Hepatocyte (in vitro differentiated cells): ENCODE measurements at regions not wholly inside any gene's neighbourhood (a gene's known extent, or its start where the extent isn't known, plus 50 kb on each side); places are given as distances from the start of the nearest gene placed in this dataset.

Source experiments
- DNase-seq: peaks from one replicate; pipeline ENCODE4 v3.0.0-alpha.2; 2016; ENCODE audit warnings: low spot score
- H2AFZ ChIP-seq: fragments of 200-600 bp; sonication (generic); 2 replicates; pipeline ENCODE4 v1.6.0; 2016; ENCODE audit warnings: antibody characterized with exemption, mild to moderate bottlenecking
- H3K27ac ChIP-seq: fragments of 200-600 bp; sonication (generic); 2 replicates; pipeline ENCODE4 v1.5.1; 2016; ENCODE audit warnings: mild to moderate bottlenecking
- H3K27me3 ChIP-seq: fragments of 200-600 bp; sonication (generic); 2 replicates; pipeline ENCODE4 v1.6.1; 2016
- H3K36me3 ChIP-seq: fragments of 200-600 bp; sonication (generic); replicated peaks from 2 replicates; pipeline ENCODE4 v1.5.1; 2016; ENCODE audit warnings: low read depth; ENCODE audit not compliant: insufficient read depth
- H3K4me1 ChIP-seq: fragments of 200-600 bp; sonication (generic); 2 replicates; pipeline ENCODE4 v1.5.1; 2016; ENCODE audit warnings: mild to moderate bottlenecking, moderate library complexity; ENCODE audit not compliant: insufficient read depth
- H3K4me2 ChIP-seq: fragments of 200-600 bp; sonication (generic); 2 replicates; pipeline ENCODE4 v1.6.0; 2016
- H3K4me3 ChIP-seq: fragments of 200-600 bp; sonication (generic); 2 replicates; pipeline ENCODE4 v1.5.1; 2016; ENCODE audit warnings: mild to moderate bottlenecking
- H3K79me2 ChIP-seq: fragments of 200-600 bp; sonication (generic); 2 replicates; pipeline ENCODE4 v1.6.0; 2017; ENCODE audit warnings: mild to moderate bottlenecking
- H3K9me2 ChIP-seq: fragments of 200-600 bp; sonication (generic); replicated peaks from 2 replicates; pipeline ENCODE4 v1.6.0; 2017; ENCODE audit warnings: mild to moderate bottlenecking; ENCODE audit not compliant: insufficient read depth
- H3K9me3 ChIP-seq: fragments of 200-600 bp; sonication (generic); 2 replicates; pipeline ENCODE4 v1.5.1; 2016; ENCODE audit warnings: low read depth, mild to moderate bottlenecking
- H4K20me1 ChIP-seq: fragments of 200-600 bp; sonication (generic); 2 replicates; pipeline ENCODE4 v1.6.0; 2016; ENCODE audit warnings: mild to moderate bottlenecking; ENCODE audit not compliant: insufficient read depth, poor library complexity, severe bottlenecking
- EZH2 ChIP-seq: fragments of 200-600 bp; sonication (generic); IDR thresholded peaks from 2 replicates; pipeline ENCODE4 v1.6.1; 2016; ENCODE audit warnings: antibody characterized with exemption, mild to moderate bottlenecking, borderline replicate concordance
- EZH2phosphoT487 ChIP-seq: fragments of 200-600 bp; sonication (generic); IDR thresholded peaks from one replicate; pipeline ENCODE4 v1.6.1; 2018; ENCODE audit warnings: antibody characterized with exemption, mild to moderate bottlenecking, low read depth, moderate library complexity; ENCODE audit not compliant: unreplicated experiment, severe bottlenecking
- WGBS: methylation state at CpG from one replicate; pipeline ENCODE4 v1.1.6; 2016; ENCODE audit warnings: low lambda C conversion rate; ENCODE audit errors: missing lambda C conversion rate; 5-methylcytosine and 5-hydroxymethylcytosine counted together
- TF ChIP-seq, protein P1 (sequence below): fragments of 200-600 bp; sonication (generic); IDR thresholded peaks from 2 replicates; pipeline ENCODE4 v1.5.1; 2016; ENCODE audit warnings: antibody characterized with exemption, mild to moderate bottlenecking; ENCODE audit not compliant: poor library complexity

DNA sequence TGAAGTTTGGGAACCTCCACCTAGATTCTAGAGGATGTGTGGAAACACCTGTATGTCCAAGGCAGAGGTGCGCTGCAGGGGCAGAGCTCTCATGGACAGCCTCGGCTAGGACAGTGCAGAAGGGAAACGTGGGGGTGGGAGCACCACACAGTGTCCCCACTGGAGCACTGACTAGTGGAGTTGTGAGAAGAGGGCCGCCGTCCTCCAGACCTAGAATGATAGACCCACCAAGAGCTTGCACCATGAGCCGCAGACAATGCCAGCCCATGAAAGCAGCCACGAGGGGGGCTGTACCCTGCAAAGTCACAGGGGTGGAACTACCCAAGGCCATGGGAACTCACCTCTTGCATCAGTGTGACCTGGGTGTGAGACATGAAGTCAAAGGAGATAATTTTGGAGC is 274.5 kb upstream of the FMR1 start:
- no peaks in the 10 kb centered on the region for H3K4me1 ChIP-seq
- H3K27ac ChIP-seq, result no peak overlapping the region
- 85% methylated on average over 7 of the region's 7 CpGs for WGBS

DNA sequence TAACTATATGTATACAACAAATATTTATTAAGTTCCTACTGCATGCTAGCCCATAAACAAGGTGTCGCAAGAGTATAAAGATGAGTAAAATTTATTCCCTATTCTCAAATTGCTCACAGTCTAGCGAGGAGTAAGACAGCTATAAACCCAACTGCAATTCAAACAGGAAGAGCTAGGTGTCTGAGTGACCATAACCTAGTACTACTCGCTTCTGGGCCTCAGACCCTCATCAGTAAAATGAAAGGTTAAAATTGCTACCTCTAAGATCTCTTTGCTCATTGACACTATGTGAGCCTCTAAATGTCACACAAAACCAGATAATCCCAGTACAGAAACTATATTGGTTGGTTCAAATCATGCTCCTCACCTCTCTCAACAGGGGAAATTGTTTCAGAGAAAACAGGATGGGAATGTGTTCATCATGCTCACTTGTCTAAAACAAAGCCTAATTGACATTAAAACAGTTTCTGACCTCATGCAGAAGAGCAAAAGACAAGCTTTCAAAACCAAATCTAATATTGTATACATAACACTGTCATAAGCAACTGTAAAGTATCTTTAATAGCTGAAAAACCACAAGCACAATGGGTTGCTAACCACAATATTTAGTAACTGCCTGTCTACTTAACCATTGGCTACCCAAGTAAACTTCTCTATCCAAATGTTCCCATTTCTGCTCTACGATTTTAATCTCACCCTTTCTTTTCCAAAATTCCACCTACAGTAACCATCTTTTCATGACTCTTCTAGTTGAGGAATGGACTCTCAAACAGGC is 264.6 kb upstream of the FMR1 start:
- WGBS, result 68% methylated on average over 4 of the region's 4 CpGs
- H2AFZ ChIP-seq, result no peak overlapping the region
- no peaks in the 10 kb centered on the region for H3K79me2 ChIP-seq
- no peak overlapping the region for H3K4me3 ChIP-seq
- no peaks in the 10 kb centered on the region for H3K27me3 ChIP-seq
- no peaks in the 10 kb centered on the region for H4K20me1 ChIP-seq
- TF ChIP-seq EZH2, result no peak
- no peak for TF ChIP-seq EZH2phosphoT487
- TF ChIP-seq, protein P1, sequence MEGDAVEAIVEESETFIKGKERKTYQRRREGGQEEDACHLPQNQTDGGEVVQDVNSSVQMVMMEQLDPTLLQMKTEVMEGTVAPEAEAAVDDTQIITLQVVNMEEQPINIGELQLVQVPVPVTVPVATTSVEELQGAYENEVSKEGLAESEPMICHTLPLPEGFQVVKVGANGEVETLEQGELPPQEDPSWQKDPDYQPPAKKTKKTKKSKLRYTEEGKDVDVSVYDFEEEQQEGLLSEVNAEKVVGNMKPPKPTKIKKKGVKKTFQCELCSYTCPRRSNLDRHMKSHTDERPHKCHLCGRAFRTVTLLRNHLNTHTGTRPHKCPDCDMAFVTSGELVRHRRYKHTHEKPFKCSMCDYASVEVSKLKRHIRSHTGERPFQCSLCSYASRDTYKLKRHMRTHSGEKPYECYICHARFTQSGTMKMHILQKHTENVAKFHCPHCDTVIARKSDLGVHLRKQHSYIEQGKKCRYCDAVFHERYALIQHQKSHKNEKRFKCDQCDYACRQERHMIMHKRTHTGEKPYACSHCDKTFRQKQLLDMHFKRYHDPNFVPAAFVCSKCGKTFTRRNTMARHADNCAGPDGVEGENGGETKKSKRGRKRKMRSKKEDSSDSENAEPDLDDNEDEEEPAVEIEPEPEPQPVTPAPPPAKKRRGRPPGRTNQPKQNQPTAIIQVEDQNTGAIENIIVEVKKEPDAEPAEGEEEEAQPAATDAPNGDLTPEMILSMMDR, result no peak
- no peak overlapping the region for H3K27ac ChIP-seq
- H3K4me2 ChIP-seq, result no peak overlapping the region
- no peaks in the 10 kb centered on the region for H3K9me3 ChIP-seq
- no peaks in the 10 kb centered on the region for H3K9me2 ChIP-seq
- DNase-seq, result no peak
- no peaks in the 10 kb centered on the region for H3K4me1 ChIP-seq
- H3K36me3 ChIP-seq, result no peaks in the 10 kb centered on the region

More for the DNA sequence above, 274.5 kb upstream of the FMR1 start:
- no peaks in the 10 kb centered on the region for H3K9me3 ChIP-seq
- no peaks in the 10 kb centered on the region for H3K27me3 ChIP-seq
- no peaks in the 10 kb centered on the region for H3K36me3 ChIP-seq
- TF ChIP-seq EZH2, result no peak
- no peak for TF ChIP-seq EZH2phosphoT487
- TF ChIP-seq, protein P1, result no peak
- no peak overlapping the region for H2AFZ ChIP-seq
- H3K9me2 ChIP-seq, result no peaks in the 10 kb centered on the region
- H4K20me1 ChIP-seq, result no peaks in the 10 kb centered on the region
- no peaks in the 10 kb centered on the region for H3K79me2 ChIP-seq
- DNase-seq, result no peak
- no peak overlapping the region for H3K4me2 ChIP-seq
- H3K4me3 ChIP-seq, result no peak overlapping the region

DNA sequence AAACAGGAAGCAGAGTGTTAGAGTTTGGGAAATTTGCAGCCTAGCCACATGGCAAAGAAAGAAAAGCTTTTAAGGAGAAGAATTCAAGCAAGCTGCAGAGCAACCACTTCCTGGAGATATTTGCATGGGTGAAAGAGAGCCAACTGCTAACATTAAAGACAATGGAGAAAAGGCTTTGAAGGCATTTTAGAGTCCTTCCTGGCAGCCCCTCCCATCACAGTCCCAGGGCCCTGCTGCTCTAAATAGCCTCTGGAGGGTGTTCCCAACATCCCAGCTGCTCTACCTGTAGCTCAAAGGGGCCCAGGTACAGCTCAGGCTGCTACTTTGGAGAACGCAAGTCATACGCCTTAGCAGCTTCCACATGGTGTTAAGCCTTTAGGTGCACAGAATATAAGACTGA is 235.9 kb upstream of the FMR1 start:
- Histone ChIP-seq H3K9me2 (no peaks in the 10 kb centered on the region), H3K27me3 (no peaks in the 10 kb centered on the region), H2AFZ (no peak overlapping the region), H3K36me3 (no peaks in the 10 kb centered on the region), H4K20me1 (no peaks in the 10 kb centered on the region), H3K9me3 (no peaks in the 10 kb centered on the region), H3K4me2 (no peak overlapping the region), H3K27ac (no peak overlapping the region), H3K4me1 (no peaks in the 10 kb centered on the region), H3K4me3 (no peak overlapping the region), H3K79me2 (no peaks in the 10 kb centered on the region)
- 94% methylated on average over 2 of the region's 2 CpGs for WGBS
- TF ChIP-seq, protein P1, result no peak
- TF ChIP-seq EZH2phosphoT487, result no peak
- no peak for TF ChIP-seq EZH2
- DNase-seq, result no peak
